Astrocyte of the spinal cord (primary cell): ENCODE measurements at regions not wholly inside any gene's neighbourhood (a gene's known extent, or its start where the extent isn't known, plus 50 kb on each side); places are given as distances from the start of the nearest gene placed in this dataset.

Experiments used
- DNase-seq: peaks from one replicate; pipeline ENCODE4 v3.0.0; 2011; ENCODE audit warnings: low read depth, low spot score
- H3K4me3 ChIP-seq: 2 replicates; pipeline ENCODE4 v1.5.1; 2011; ENCODE audit warnings: low read depth, mild to moderate bottlenecking, low read length, moderate library complexity
- in situ Hi-C: cut with HindIII; loops from 2 replicates; pipeline ENCODE4 v1.10.0; 2017; ENCODE audit warnings: low sequenced_read_pairs
- TF ChIP-seq, protein P1 (sequence below): IDR thresholded peaks from 2 replicates; pipeline ENCODE4 v1.5.1; 2012; ENCODE audit warnings: low read depth, mild to moderate bottlenecking, low read length, inconsistent platforms

DNA sequence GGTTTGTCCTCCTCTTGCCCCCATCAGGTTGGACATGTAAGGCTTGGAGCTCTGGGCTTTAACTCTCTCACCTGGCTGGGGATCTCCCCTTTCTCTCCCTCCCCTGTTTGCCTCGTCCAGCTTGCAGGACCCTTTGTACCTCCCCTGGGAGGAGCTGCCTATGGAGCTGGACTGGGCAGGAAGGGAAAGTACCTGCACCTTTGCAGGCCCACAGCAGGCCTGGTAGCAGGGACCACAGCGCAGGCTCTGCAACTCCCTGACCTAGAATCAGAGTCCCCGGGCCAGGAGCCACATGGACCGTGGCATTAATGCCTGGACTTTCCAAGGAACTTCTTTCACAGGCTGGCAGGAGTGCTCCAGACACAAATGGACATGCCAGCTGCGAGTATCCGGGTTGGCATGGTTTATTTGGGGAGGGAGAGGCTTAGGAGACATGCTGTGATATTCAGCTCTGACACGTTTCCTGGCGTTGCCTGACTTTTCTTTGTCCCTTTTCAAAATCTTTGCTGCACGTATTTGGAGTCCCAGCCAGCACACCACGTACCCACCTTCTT lies 268.5 kb upstream of the EXOC2 start:
- no peak for DNase-seq
- in situ Hi-C loops: no loop called here
- TF ChIP-seq, protein P1, sequence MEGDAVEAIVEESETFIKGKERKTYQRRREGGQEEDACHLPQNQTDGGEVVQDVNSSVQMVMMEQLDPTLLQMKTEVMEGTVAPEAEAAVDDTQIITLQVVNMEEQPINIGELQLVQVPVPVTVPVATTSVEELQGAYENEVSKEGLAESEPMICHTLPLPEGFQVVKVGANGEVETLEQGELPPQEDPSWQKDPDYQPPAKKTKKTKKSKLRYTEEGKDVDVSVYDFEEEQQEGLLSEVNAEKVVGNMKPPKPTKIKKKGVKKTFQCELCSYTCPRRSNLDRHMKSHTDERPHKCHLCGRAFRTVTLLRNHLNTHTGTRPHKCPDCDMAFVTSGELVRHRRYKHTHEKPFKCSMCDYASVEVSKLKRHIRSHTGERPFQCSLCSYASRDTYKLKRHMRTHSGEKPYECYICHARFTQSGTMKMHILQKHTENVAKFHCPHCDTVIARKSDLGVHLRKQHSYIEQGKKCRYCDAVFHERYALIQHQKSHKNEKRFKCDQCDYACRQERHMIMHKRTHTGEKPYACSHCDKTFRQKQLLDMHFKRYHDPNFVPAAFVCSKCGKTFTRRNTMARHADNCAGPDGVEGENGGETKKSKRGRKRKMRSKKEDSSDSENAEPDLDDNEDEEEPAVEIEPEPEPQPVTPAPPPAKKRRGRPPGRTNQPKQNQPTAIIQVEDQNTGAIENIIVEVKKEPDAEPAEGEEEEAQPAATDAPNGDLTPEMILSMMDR: no peak
- H3K4me3 ChIP-seq: no peak overlapping the region

DNA sequence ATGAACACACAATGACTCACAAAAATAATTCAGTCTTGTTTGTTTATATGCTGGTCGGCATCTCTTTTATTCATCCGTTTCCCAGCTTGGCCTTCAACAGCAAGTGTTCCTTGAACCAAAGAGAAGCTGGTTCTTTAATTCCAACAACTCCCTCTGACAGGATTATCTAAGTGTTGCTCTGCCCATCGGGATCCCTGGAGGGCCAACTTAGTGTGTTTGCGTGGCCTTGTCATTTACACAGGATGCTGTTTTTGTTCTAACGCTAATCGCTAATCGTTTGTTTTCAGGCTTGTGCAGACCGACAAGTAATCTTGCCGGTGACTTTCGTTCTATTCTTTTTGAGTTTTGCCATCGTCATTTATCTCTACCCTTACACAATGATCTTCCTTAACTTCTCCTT lies 267.4 kb upstream of the EXOC2 start:
- in situ Hi-C loops: no loop called here
- H3K4me3 ChIP-seq: no peak overlapping the region
- DNase-seq: no peak
- TF ChIP-seq, protein P1: no peak

DNA sequence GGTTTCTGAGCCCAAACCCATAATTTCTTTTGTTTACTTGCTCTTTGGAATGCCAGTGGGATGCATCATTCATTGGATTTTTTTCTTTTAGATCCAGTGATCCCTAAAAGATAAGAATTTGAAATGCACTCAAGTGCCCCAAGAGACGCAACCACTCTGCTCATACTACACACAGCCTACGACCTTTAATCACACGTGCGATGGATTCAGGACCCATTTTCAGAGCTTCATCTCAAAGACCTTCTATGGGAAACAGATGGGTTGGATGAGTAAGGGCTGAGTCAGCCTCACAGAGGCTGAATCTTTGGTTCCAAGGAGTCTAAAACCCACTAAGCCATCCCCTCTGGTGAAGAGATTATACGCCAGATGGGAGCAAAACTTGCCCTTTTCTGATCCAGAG lies 265.5 kb upstream of the EXOC2 start:
- in situ Hi-C loops: no loop called here
- DNase-seq: peak; percentile 80
- H3K4me3 ChIP-seq: no peak overlapping the region
- TF ChIP-seq, protein P1: no peak

DNA sequence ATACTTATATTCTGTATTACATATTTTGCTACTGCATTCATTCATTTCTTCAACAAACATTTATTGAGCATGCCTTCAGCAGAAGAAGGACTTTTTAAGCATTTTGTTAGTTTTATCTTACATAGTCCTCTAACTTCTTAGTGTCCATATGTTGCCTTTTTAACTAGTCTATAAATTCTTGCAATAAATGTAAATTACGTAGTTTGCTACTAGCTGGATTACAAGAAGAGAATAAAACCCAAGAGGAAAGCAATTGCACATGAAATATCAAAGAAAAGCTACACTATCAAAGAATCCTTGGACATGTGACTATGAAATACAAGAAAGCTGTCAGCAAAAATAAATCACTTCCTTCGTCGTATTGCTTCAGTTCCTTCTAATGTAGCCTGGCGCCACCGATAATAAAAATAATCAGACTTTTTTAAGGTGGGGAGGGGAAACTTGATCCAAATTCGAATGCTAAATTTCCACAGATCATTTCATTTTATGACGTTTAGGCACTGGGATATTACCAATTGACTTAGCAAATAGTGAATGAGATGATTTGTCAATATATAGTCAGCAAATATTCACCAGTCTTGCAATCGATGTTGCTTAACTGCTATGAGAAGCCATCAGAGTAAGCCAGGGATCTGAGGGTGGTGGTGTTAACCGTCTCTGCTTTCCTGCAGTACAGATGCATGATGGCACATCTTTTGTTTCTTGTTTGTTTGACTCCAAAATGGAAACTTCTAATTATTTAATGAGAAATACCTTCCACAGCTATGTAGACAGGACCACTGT lies 258.7 kb upstream of the EXOC2 start:
- in situ Hi-C loops: no loop called here
- TF ChIP-seq, protein P1: no peak
- no peak overlapping the region for H3K4me3 ChIP-seq
- DNase-seq: no peak

DNA sequence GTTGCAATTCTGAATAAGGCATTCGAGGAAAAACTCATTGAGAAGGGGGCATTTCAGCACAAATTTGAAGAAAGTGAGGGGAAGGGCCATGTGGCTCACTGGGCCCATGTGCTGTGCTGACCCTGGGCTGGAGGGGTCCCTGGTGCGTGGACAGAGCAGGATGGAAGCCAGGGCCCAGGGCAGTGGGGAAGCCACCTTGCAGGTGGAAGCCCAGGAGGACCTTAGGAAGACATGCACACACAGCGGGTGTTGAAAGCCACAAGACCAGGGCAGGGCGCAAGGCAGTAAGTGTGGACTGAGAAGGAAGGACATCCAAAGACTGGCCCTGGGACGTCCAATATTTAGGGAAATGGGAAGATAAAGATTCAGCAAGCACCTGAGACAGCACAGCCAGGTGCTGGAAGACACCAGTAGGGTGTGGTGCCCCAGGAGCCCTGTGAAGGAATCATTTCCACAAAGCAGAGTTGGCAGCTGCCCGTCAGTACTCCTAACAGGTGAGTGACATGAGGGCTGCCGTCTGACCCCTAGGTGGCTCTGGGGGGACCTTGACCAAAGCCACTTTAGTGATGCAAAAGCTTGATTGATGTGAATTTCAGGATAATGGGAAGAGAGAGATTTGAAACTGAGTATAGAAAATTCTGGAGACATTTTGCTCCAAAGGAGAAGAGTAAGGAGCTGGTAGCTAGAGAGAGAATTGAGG lies 254.4 kb upstream of the EXOC2 start:
- no peak for DNase-seq
- in situ Hi-C loops: no loop called here
- H3K4me3 ChIP-seq: no peak overlapping the region
- TF ChIP-seq, protein P1: no peak

DNA sequence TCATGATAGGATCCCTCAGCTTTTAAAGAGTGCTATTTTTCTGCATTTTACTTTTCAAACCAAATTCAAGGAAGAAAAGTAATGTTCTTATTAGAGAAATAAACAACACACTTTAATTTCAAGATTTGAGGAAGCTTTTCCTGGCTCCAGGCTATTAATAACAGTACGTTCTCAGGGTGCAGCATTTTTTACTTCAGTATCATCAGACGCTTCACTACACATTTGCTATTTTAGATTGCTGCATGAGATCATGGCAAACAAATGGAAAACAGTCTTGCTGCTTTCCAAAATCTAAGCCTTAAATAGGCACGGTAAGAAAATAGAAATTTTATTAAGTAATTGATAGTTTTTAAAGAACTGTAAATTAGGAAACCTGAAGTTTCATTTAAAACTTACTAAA lies 253.6 kb upstream of the EXOC2 start:
- in situ Hi-C loops: no loop called here
- DNase-seq: peak; percentile 20
- H3K4me3 ChIP-seq: no peak overlapping the region
- TF ChIP-seq, protein P1: no peak
